NCI-H1048 (cell line): ENCODE measurements at regions not wholly inside any gene's neighbourhood (a gene's known extent, or its start where the extent isn't known, plus 50 kb on each side); places are given as distances from the start of the nearest gene placed in this dataset.

ENCODE experiments used
- DNase-seq: peaks from one replicate; lab custom pipeline; 2025; lab: John Stamatoyannopoulos, UW

- DNase-seq, result no peak
These were observed 1683.2 kb upstream of the SLC39A10 start for GRCh38 chr2:193973781-193974180.

DNA sequence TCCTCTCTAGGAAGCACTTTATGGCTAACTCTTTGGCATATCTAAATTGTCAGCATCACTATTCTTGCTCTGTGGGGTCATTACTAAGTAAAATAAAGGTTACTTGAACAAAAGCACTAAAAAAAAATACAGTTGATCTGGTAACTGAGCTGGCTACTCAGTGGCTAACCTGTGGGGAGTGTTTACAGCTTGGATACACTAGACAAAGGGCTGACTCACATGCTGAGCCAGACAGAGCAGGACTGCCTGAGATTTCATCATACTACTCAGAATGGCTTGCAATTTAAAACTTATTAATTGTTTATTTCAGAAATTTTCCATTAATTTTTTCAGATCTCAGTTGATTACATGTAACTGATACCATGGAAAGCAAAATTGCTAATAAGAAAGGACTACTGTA is 1690.4 kb upstream of the SLC39A10 start:
- no peak for DNase-seq

GRCh38 chr2:193965263-193965662 is 1691.8 kb upstream of the SLC39A10 start:
- DNase-seq, result no peak

DNA sequence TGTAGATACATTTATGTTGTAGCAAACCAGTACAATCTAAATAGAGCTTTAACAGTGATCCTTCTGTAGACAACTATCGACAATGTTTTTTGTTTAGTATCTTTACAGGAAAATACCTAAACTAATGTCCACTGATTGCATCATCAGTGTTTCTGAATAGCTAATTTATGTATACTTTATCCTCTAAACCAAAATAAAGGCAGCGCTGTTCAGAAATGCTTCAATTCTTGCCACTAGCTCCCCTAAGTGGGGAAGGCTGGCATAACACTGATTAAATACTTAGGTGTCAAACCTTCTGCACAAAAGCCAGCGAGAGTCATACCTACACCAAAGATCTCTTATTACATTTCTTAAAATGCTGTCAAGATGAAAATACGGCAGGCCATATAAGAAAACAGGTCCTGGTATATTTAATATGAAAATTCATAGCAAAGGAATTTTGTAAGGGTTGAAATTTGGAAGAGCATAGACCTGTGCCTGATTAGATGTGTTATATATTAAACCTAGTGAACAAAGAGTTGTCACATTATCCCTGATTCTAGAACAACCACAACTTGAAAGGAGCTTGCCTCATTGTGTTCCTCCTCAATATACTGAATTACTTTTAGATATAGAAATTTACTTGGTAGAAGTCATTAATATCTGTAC is 1693.4 kb upstream of the SLC39A10 start:
- DNase-seq, result peak; percentile 43

DNA sequence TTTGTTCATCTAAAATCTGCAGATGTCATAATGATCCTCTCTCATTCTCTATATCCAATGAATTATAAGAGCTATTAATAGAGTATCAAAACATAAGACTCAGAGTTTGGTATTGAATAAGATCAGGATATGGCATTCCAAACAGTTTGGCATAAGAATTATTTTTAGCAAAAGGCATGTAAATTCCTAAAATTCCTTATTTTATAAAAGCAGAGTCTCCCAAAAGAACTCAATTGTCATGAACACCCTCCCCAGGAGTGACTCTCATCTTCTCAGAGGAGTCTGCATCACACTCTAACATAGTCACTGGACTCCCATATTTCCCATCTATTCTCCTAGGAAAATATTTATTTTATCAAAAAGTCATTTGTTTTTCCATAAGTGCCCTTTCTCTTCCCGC is 1710.2 kb upstream of the SLC39A10 start:
- DNase-seq, result no peak

GRCh38 chr2:193943406-193943960 is 1713.5 kb upstream of the SLC39A10 start:
- DNase-seq, result no peak

GRCh38 chr2:193935114-193935513 is 1721.9 kb upstream of the SLC39A10 start:
- no peak for DNase-seq

DNA sequence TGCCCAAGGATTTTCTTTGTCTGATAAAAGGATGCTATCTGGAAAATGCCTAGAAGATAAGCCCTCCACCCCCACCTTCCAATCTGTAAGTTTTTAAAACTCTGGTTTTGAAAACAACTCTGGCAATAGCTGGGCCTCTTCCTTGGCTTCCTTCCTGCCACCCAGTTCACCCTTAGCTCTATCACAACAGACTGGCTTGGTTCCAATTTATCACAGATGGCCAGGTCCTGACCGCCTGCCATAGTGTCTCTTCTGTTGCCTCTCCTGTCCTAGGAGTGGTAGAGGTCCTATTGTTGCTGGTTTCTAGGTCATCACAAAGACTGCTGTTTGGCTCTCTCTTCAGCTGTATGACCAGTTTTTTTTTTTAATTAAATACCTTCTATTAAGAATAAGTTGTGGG is 1727.9 kb upstream of the SLC39A10 start:
- DNase-seq, result no peak

GRCh38 chr2:193907561-193907960 is 1712.8 kb upstream of the TMEFF2 start:
- DNase-seq, result no peak

DNA sequence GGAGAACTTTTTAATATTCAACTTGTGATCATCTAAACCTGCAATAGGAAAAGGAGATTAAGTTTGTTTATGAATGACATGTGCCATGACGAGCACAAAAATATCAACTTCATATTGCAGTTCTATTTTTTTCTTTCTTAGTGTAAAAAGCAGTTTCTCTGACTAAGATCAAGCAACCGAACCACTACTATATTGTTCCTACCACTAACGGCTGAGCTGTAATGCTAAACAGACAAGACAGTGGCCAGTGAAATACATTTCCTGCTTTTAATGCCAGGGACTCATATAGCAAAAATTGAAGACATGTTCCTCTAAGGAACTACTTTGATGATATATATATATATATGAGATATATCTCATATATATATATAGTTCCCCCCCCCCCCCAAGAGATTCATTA is 1705.6 kb upstream of the TMEFF2 start:
- no peak for DNase-seq

GRCh38 chr2:193895226-193895625 is 1700.5 kb upstream of the TMEFF2 start:
- DNase-seq, result no peak

DNA sequence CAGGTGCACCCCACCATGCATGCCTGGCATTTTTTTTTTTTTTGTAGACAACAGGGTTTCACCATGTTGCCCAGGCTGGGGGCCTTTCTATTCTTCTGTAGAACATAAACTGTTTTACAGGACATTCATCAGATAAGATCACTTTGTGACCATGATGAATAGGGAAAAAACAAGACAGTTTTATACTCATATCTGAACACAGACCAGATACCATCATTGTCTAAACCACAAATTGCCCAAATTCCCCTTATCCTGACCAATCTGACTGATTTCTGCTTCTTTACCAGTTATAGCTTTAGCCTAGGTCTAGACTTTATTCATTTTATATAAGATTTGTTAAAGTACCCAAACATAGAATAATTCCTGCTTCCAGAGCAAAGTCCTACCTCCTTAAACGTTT is 1699.3 kb upstream of the TMEFF2 start:
- no peak for DNase-seq

GRCh38 chr2:193891023-193891422 is 1696.3 kb upstream of the TMEFF2 start:
- no peak for DNase-seq

DNA sequence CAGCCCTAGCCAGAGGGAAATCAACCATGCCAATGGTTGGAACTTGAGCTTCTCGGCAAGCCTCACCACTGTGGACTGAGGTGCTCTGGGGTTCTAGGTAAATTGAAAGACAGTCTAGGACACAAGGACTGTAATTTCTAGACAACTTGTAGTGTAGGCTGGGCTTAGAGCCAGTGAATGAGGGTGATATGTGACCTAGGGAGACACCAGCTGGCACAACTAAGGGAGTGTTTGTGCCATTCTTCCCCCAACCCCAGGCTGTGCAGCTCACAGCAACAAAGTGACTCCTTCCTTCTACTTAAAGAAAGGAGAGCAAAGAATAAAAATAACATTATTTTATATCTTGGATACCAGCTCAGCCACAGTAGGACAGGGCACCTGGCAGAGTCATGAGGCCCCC is 1690.7 kb upstream of the TMEFF2 start:
- DNase-seq, result no peak

GRCh38 chr2:193883820-193884219 is 1689.1 kb upstream of the TMEFF2 start:
- no peak for DNase-seq

DNA sequence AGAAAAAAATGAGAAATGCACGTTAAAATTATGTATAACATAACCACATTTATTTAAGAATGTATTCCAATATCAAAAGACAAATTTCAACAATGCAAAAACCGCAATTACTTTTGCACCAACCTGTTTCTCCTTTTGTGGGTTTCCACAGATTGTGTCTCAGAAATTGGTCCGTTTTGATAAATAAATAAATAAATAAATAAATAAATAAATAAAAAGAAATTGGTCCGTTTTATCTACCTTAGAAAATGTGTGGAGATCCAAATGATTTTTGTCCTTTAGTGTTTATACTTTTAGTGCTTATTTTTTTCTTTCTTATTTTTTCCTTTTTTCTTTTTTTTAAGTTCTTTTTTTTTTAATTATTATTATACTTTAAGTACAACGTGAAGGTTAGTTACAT is 1682.2 kb upstream of the TMEFF2 start:
- no peak for DNase-seq

DNA sequence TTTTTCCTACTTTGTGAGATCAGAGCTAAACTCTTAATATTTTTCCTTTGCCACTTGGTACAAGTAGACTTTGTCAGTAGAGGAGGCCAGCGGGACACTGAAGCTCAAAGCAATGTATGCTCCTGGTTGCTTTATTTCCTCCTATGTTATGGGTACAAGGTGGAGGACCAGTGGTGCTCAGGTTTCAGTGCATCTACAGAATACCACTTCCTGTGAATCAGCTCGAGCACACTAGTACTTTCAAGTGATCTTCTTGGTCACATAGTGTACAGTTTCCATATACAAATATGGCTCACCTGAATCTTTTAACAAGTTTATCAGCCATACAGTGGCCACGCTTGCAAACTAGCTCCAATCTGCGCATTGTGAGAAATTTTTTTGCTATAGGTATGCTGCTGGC is 1674.8 kb upstream of the TMEFF2 start:
- DNase-seq, result no peak

- DNase-seq, result no peak
These were observed 1674.1 kb upstream of the TMEFF2 start for GRCh38 chr2:193868833-193869232.

DNA sequence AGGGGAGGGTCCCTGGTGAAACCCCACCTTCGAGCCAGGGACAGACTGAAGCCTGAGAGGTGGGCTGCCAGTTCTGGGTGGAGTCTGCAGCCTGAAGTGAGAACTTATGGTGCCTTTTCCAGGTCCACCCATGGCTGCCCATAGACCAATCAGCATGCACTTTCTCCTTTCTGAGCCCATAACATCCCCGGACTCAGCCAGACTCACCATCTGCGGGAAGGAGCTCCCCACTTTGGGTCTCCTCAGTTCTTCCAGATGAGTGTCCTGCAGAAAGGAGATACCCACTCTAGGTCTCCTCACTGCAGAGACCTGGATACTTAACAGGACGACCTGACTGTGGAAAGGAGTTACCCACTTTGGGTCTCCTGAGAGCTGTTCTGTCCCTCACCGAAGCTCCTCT is 1673.4 kb upstream of the TMEFF2 start:
- DNase-seq, result no peak

GRCh38 chr2:193867454-193867853 is 1672.7 kb upstream of the TMEFF2 start:
- DNase-seq, result no peak

GRCh38 chr2:193861557-193861956 is 1666.8 kb upstream of the TMEFF2 start:
- DNase-seq, result no peak

DNA sequence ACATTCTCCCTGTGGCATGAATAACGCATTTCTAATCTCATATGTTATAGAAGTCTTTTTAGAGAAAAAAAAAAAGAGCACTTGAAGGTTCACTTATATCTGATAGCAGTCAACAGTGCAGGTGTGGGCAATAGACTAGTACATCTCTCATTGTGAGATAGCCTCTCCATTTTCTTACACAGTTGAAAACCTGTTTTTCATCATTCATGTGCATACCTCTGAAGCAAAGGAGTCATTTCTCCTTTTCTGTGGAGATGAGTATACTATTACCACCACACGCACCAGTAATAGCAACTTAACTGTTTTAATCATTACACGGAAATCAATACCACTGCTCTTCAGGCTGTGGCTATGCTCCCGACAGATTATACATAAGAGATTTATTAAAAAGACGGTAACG is 1653.3 kb upstream of the TMEFF2 start:
- no peak for DNase-seq

GRCh38 chr2:193847130-193847529 is 1652.4 kb upstream of the TMEFF2 start:
- DNase-seq, result no peak

DNA sequence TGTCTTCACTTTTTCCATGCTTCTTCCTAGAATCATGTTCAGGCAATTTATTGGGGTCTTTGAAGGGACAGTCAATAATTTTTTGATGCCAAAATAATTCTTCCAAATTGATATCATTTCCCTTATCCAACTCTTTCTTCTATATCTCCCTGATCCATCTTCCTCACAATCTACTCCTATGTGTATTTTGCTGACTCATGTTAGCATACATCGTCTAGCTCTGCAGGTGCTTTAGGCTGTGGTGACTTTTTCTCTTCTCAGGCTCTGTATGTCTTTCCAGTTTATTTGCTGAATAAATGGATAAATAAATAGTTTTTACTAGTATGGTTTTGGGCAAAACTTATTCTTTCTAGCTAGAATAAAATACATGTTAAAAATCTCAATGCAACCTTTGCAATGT is 1650.9 kb upstream of the TMEFF2 start:
- no peak for DNase-seq
